GM12864 (cell line): ENCODE measurements at regions not wholly inside any gene's neighbourhood (a gene's known extent, or its start where the extent isn't known, plus 50 kb on each side); places are given as distances from the start of the nearest gene placed in this dataset.
"Not testable (repeated sequence)": the region's sequence is repeated elsewhere in the genome, so short reads cannot be mapped to it uniquely, and the experiment has no call there.

Experiments used
- DNase-seq: peaks from one replicate; pipeline ENCODE4 v3.0.0-alpha.2; 2011; ENCODE audit warnings: low read depth
- H3K4me3 ChIP-seq: 2 replicates; pipeline ENCODE4 v1.5.1; 2011; ENCODE audit warnings: mild to moderate bottlenecking, low read depth, low read length, control low read depth
- TF ChIP-seq, protein P1 (sequence below): IDR thresholded peaks from 2 replicates; pipeline ENCODE4 v1.5.1; 2011; ENCODE audit warnings: low read depth, mild to moderate bottlenecking, moderate library complexity, low read length, control low read depth, inconsistent platforms; ENCODE audit errors: missing control alignments

- H3K4me3 ChIP-seq = no peak overlapping the region
- no peak for DNase-seq
- TF ChIP-seq, protein P1, sequence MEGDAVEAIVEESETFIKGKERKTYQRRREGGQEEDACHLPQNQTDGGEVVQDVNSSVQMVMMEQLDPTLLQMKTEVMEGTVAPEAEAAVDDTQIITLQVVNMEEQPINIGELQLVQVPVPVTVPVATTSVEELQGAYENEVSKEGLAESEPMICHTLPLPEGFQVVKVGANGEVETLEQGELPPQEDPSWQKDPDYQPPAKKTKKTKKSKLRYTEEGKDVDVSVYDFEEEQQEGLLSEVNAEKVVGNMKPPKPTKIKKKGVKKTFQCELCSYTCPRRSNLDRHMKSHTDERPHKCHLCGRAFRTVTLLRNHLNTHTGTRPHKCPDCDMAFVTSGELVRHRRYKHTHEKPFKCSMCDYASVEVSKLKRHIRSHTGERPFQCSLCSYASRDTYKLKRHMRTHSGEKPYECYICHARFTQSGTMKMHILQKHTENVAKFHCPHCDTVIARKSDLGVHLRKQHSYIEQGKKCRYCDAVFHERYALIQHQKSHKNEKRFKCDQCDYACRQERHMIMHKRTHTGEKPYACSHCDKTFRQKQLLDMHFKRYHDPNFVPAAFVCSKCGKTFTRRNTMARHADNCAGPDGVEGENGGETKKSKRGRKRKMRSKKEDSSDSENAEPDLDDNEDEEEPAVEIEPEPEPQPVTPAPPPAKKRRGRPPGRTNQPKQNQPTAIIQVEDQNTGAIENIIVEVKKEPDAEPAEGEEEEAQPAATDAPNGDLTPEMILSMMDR = no peak
Observed at GRCh38 chr6:78259935-78260334, 607.1 kb downstream of the MEI4 start.

GRCh38 chr6:78260427-78260826 is 606.9 kb upstream of the IRAK1BP1 start:
- DNase-seq, H3K4me3 ChIP-seq: not testable (repeated sequence)

DNA sequence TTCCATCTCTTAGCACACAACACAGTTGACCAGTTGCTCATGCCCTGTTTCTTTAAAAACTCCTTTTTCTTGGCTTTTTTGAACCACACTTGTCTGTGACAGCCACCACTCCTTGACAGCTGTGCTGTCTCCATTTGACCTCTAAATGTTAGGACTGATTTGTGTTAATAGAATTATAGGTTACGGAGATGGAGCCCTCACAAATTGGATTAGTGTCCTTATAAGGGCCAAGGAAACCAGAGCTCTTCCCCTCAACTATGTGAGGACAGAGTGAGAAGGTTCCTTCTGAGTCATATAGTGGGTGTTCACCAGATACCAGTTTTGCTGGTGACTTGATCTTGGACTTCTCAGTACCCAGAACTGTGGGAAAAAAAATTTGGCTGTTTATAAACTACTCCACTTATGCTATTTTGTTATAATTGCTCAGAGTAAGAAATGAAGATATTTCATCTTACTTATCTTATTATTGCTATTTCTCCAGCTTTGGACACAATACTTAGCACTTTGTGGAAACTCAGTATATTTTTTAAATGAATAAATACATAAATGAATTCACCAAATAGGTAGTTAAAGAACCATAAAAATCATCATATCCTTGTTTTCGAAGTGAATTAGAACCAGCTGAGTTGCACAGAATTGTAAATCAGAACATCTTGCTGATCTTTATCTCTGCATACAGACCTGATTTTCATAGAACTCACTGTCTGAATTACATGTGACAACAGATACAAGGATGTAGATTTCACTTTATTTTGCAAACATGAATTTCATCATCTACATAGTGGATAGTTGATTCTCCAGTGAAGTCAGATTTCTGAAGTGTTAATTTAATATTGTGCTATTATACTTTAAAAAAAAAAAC is 598.5 kb upstream of the IRAK1BP1 start:
- H3K4me3 ChIP-seq = no peak overlapping the region
- TF ChIP-seq, protein P1 = no peak
- DNase-seq = no peak

- TF ChIP-seq, protein P1 = no peak
- no peak for DNase-seq
Observed at GRCh38 chr6:78300885-78301284, 566.5 kb upstream of the IRAK1BP1 start.

GRCh38 chr6:78302411-78302810 is 564.9 kb upstream of the IRAK1BP1 start:
- no peak for DNase-seq
- no peak overlapping the region for H3K4me3 ChIP-seq
- TF ChIP-seq, protein P1 = no peak

More at GRCh38 chr6:78300885-78301284, 566.5 kb upstream of the IRAK1BP1 start:
- no peak overlapping the region for H3K4me3 ChIP-seq

DNA sequence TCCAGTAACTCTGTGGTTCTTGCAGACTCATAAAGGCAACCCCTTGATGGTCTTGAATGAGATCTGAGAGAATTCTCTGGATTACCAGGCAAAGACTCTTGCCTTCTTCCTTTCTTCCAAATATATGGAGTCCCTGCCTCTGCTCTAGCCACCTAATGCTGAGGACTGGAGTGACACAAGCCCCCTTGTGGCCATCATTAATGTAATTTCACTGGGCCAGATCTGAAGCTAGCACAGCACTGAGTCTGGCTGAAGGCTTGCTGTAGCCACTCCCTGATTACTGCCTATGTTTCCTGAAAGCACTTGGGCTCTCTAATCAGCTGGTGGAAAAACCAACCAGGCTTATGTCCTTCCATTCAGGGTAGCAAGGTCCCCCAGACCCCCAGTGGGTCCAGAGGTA is 559.3 kb upstream of the IRAK1BP1 start:
- H3K4me3 ChIP-seq = no peak overlapping the region
- no peak for DNase-seq
- TF ChIP-seq, protein P1 = peak; percentile 33

- TF ChIP-seq, protein P1 = no peak
- no peak for DNase-seq
- H3K4me3 ChIP-seq = no peak overlapping the region
Observed at GRCh38 chr6:78322068-78322845, 545.1 kb upstream of the IRAK1BP1 start.
